ENCODE measurements at regions not wholly inside any gene's neighbourhood (a gene's known extent, or its start where the extent isn't known, plus 50 kb on each side); places are given as distances from the start of the nearest gene placed in this dataset.
A peak's percentile ranks its signal among the peaks of the same experiment; 100 is the strongest.
"Not testable (repeated sequence)": the region's sequence is repeated elsewhere in the genome, so short reads cannot be mapped to it uniquely, and the experiment has no call there.

DNA sequence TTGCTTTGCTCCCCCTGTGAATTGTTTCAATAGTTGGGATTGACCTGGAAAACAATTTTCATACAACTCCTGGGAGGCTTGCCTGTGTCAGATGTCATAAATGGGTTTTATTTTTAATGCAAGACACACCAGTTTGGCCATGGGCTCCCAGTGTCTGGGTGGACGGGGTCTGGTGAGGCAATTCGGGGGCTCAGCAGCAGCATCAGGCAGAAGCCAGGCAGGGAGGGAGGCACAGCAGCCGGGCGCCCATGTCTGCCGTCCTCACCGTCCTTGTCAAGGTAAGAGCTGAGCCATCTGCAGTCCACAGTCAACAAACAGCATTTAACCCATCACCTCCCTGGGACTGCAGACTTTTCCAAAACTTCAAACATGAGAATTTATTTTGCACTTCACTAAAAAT is 150.6 kb downstream of the NPIPB11 start:
- not testable (repeated sequence) for DNase-seq

DNA sequence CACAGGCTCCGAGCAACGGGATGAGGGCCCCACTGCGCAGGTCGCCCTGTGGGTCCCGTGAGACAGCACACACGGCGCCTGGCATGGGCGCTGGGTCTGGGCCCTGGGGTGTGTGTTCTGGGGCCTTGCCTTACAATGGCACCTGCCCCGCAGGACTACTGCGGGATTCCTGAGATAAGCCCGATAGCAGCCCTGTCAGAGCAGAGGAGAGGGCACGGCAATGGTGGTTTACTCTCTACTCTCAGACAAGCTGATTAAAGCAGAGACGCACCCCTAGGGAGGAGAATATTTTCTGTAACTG is 151.1 kb downstream of the NPIPB11 start:
- not testable (repeated sequence) for DNase-seq

DNA sequence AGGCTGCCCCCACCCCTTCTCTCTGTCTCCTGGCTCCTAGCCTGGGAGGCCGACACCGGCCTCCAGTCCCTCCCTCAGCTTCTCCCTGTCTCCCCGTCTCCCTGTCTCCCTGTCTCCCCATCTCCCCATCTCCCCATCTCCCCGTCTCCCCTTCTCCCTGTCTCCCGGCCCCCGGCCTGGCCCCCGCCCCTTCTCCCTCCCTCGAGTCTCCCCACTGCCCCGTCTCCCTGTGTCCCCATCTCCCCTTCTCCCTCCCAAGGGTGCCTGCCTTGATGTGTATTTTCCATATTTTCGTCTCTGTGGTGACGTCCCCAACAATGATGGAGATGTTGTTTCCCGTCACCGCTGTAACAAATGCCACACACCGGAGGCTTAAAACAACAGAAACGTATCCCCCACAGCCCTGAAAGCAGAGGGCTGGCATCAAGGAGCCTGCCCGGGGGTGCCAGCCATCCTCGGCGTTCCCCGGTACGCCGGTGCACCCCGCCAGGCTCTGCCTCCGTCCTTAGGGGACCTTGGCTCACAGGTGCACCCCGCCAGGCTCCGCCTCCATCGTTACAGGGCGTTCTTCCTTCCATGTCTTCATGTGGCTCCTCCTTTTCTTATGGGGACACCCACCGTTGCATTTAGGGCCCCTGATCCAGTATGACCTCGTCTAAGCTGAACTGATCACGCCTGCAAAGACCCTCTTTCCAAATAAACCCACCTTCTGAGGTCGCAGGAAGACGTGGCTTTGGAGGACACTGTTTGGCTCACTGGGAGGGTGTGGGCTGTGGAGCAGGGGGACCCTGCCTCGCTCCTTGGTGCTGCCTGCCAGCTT is 151.6 kb downstream of the NPIPB11 start:
- DNase-seq = no peak

DNA sequence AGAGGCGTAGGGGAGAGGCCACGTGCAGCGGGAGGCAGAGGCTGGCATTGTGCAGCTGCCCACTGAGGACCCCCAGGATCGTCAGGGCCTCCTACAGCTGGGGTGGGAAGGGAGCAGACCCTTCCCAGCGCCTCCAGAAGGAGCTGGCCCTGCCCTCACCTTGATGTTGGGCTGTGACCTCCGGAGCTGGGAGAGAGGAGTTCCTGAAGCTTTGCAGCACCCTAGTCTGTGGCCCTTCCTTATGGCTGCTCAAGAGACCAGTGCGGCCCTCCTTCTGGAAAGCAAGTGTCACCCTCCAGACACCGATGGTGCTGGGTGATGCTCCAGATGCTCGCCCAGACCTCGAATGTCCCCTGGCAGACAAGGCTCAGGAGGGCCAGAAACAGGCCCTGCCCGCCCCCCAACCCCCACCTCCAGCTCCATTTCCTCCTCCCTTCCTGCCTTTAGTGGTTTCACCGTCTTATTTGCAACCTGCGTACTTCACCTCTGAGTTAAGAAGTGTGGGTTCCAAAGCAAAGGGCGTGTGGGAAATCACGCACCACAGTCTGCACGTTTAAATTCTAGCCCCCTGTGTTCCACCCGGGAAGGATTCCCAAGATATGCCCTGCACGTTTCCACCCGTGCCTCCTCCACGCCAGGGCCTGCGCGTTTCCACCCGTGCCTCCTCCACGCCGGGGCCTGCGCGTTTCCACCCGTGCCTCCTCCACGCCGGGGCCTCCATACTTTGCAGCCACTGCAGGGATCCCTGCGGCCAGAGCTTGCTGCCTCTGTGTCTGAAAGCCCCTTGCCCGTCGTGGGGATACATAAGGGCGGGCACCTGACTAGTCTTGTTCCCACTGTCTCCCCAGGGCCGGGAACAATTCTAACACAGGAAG is 152.6 kb downstream of the NPIPB11 start:
- not testable (repeated sequence) for DNase-seq

DNA sequence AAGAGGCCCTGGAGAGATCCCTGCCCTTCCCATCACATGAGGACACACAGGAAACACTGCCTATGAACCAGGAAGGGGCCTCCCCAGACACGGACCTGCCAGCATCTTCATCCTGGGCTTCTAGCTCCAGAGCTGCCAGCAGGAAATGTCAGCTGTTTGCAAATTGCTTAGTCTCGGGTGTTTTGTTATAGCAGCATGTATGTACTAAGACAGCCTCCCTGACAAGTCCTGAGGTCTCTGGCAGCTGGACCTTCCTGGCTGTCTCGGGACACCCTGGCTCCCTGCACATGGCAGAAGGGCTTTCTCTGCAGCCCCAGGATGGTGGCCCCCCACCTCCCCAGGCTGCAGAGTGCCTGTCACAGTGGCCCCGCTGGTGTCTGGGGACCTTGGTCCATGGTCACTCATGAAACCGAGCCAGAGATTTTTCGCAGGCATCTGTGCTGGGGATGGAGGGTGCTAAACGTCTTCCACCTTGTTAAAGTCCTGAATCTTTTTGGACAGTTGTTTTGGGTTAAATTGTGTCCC is 153.4 kb downstream of the NPIPB11 start:
- DNase-seq = not testable (repeated sequence)

DNA sequence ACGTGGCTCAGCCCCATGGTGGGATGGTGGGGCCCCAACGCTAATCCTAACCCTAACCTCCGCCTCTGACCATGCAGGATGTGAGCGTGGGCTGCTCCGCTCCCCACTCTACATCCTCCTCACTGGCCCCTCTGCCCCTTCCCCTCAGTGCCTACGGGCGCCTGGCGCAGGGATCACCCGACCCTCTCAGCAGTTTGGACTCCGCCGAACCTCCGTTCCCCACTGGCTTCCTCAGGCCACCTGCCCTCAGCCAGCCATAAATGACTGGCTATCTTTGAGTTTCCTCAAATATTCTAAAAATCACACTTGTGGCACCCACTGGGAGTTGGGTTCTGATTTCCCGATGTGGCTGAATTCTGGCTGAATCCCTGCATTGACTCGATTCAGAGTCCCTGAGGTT is 154.2 kb downstream of the NPIPB11 start:
- DNase-seq = not testable (repeated sequence)

DNA sequence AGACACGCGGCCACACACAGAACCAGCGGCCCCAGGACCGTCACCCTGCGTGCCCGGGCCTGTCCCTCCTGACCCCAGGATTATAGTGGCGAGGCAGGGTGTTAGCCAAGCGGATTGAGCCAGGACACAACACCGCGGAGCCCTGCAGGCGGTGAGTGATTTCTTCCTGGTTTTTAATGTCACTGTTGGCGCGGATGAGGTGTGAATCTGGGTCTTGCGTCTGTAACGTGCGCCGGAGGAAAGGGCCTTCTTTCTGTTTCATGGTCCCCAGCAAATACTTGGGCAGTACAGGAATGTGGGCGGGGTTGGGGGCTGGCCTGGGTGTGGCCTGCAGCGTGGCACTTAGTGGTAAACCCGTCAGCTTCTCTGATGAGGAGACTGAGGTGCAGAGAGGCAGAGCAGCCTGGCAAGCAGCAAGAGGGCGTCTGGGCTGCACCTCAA is 154.9 kb downstream of the NPIPB11 start:
- peak; percentile 20 for DNase-seq

DNA sequence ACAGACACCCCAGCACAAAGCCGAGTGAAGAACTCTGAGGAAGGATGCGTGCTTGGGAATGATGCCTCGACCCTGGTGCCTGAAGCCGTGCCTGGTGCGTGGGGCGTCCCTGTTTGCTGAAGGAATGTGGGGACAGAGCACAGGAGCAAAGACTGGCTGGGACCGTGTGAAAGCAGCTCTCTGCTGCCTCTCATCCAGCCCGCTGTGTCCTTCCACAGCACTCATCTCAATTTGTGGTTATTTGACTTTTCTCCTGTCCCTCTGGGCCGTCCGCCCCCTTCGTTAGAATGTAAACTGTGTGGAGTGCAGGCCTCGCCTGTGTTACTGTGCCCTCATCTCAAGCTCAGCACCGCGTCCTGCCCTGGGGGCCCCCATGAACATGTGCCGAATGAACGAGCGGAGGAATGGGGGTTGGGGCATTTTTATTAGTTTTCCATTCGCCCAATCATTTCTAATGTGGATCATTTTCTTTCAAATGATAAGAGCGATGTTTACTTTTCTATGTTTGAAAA is 155.5 kb downstream of the NPIPB11 start:
- not testable (repeated sequence) for DNase-seq

DNA sequence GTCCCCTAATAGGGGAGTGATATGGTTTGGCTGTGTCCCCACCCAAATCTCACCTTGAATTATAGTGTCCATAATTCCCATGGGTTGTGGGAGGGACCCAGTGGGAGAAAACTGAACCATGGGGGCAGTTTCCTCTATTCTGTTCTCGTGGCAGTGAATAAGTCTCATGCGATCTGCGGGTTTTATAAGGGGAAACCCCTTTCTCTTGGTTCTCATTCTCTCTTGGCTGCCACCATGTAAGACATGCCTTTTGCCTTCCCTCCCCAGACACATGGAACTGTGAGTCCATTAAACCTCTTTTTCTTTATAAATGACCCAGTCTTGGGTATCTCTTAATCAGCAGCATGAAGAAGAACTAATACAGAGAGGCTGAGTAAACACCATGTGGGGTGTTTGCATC is 156.0 kb downstream of the NPIPB11 start:
- DNase-seq = not testable (repeated sequence)

DNA sequence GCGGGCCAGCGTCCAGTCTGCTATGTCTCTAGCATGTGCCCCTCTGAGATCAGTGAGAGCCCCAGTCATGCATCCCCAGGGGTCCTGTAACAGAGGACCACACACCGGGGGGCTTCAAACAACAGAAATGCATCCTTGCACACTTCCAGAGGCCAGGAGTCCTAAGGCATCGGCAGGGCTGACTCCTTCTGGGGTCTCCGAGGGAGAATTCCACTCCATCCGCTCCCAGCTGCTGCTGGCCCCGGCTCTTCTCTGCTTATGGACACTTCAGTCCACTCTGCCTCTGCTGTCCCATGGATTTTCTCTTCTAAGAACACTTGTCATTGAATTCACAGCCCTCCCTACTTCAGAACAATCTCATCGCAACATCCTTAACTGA is 157.6 kb downstream of the NPIPB11 start:
- DNase-seq = not testable (repeated sequence)

DNA sequence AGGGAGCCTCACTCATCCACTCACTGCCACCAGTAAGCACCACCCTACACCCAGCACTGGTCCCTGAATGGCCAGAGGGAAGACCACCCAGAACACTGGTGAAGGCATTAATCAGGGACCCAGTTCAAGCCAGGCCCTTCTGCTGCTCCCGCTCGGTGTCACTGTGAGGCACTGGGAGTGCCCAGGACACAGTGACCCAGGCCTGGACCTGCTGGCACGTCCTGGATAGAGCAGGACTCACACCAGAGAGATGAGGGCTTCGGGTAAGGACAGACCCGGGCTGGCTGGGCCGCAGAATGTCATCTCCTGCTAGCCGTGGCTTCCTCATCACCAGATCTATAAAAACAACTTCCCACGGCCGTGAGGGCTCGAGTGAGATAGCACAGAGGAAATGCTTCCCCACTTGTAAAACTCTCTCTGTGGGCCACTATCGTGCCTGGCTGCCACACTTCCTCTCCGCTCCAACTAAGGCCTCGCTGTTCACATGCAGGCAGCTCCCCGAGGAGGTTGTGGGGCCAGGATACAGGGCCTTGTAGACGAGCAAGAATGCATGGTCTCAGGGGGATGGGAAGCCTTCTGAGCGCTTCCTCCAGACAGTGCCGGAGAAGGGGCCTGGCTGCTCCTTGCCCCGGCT is 158.1 kb downstream of the NPIPB11 start:
- peak; percentile 28 for DNase-seq

DNA sequence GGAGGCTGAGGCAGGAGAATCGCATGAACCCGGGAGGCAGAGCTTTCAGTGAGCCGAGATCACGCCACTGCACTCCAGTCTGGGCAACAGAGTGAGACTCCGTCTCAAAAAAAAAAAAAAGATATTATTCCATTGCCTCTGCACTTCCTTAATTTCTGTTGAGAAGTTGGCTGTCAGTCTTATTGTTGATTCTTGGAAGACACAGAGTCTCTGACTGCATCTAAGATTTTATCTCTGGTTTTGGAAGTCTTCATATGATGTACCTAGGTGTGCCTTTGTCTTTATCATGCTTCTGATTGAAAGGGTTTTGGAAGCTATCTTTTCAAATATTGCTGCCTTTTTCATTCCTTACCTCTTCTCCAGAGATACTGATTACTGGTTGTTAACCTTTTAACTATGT is 160.4 kb downstream of the NPIPB11 start:
- DNase-seq = not testable (repeated sequence)

DNA sequence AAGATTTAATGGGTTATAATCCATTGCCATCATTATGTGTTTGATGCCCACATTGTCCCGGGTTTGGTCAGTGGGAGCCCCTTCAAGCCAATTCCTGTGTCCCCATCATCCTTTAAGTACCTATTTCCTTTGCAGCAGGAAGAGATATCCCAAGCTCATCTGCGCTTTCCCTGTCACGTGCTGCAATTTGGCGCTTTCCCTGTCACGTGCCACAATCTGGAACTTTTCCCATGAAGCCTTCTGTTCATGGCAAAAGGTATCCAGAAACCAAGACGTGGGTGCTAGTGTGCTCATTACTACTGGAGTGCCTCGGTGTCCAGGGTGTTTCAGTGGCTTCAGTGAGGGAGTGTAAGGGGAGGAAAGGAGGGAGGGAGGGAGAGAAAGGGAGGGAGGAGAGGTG is 168.5 kb downstream of the NPIPB11 start:
- DNase-seq = no peak

DNA sequence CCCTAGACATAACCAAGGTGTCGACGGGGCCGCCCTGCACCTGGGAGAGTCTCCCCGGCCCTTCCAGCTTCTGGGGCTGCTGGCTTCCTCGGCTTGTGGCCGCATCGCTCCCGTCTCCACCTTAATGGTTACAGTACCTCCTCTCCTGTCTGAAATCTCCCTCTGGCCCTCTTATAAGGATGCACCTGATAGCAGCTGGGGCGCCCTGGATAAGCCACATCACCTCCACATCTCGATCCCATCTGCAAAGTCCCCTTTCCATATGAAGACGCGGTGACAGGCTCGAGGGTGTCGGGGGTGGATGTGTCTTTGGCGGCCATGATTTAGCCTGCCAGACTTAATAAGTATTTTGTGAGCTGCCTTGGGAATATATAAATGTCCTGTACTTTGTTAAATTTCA is 169.0 kb downstream of the NPIPB11 start:
- DNase-seq = not testable (repeated sequence)

DNA sequence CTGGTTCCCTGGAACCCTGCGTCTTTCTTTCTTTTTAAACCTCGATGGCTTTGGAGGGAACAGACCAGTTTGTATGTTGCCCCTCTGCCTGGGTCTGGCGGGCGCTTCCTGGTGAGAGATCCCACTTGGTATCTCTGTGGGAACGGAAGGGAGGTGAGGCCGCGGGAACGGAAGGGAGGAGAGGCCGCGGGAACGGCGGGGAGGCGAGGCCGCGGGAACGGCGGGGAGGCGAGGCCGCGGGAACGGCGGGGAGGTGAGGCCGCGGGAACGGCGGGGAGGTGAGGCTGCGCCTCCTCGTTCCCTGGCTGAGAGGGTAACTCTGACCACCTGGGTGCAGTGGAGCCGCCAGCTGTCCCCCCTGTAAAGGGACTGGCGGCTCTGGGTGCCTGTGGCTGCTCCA is 169.5 kb downstream of the NPIPB11 start:
- DNase-seq = not testable (repeated sequence)

DNA sequence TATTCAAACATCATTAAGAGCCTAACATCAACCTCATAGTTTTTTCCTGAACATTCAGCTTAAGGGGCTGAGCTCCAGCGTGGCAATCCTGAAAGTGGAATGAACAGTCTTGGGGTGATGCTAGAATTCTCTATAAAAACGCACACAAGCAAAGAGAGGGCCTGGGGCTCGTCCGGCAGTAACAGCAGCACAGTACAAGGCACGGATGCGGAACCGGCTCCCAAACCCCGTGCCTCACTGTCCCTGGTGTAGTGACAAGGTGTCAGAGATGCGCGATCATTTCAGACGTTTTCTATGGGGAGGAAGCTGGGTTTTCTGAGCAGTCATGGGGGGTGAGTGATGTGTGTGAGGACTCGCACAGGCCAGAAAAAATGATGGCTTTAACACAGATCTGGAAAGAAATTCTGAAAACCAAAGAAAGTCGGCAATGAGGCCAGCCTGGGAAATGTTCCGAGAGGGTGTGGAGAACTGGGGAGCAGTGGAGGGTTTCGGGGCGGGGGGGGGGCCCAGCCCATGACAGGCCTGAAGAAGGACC is 170.6 kb downstream of the NPIPB11 start:
- DNase-seq = not testable (repeated sequence)

DNA sequence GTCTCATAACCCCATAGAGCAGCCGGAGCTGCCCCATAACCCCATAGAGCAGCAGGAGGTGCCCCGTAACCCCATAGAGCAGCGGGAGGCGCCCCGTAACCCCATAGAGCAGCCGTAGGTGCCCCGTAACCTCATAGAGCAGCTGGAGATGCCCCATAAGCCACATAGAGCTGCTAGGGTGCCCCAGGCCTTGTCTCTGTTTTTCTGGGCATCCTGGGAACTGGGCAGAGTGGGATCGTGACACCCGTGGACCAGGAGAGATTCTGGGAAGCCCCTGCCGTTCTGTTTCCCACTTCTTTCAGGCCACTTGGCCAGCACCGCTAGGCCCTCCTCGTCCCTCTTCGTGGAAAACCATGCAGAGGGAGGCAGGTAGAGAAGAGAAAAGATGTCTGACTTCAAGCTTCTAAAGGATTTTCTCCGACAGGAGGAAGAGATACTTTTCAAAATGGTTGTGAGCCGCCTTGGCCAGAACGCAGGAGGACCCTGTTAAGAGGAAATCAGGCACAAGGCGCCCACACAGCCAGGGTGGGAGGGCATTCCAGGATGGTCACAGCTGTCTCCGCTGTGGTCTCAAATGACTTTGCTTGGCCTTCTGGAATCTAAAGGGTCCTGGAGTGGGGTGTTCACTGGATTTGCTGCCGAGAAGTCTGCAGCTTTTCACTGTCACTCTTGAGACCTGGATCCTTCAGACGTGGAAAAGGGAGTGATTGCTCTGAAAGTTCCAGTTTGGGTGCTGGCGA is 171.8 kb downstream of the NPIPB11 start:
- not testable (repeated sequence) for DNase-seq

DNA sequence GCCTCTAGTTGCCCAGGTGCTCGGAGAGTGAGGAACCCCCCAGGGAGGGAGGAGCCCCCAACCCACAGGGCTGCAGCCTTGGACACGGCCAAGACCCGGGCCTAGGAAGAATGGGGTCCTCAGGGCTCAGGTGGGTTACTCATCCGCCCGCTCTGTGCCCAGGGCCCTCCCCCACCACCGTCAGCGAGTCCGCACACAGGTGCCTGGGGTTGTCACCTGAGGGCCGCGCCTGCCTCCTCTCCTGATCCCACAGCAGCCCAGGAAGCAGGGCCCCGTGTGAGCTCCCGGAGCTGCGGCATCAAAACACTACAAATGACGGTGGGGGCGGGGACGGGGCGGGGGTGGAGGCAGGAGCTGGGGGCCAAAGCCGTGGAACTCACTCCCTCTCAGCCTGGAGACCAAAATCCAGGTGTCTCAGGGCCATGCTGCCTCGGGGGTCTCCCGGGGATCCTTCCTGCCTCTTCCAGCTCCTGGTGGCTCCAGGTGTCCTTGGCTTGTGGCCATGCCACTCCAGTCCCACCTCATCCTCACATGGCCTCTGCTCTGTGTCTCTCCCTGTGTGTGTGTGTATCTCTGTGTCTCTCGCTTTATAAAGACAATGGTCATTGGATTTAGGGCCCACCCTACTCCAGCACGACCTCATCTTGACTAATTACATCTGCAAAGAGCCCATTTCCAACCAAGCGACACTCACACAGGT is 172.7 kb downstream of the NPIPB11 start:
- not testable (repeated sequence) for DNase-seq

DNA sequence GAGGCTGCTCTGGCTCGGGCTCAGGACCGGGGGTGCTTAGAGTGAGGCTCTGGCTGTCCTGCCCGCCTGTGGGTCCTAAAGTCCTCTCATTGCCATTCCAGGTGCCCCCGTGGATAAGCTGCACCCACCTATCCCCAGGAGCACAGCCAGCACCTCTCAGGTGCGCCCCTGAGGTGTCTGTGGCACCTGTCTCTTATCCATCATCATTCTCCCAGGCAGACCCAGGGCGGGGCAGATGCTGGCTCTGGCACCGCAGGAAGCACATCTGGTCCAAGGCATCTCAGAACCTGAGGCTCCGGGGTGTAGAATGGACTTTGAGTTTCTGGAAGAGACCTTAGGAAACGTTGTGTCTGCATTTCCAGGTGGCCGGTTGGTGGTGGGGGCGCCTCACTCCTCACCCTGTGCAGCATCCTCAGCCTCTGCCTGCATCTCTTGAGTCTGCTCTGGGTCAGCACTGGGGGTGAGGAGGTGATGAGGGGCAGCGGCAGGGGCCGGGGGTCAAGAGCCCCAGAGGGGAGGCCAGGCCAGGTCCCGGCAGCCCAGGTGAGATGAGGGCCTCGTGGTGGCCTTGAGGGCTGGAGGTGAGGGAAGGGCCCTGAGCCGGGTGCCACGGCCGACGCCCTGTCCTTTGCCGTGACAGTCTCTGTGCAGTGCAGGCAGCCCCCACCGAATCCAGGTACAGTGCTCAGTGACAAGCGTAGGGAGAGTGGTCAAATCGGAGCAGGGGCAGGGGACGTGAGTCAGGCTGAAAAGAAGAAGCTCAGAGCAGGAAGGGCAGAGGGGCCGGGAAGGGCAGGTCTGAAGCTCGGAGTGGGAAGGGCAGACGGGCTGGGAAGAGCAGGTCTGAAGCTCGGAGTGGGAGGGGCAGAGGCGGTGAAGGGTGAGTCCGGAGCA is 173.5 kb downstream of the NPIPB11 start:
- no peak for DNase-seq

DNA sequence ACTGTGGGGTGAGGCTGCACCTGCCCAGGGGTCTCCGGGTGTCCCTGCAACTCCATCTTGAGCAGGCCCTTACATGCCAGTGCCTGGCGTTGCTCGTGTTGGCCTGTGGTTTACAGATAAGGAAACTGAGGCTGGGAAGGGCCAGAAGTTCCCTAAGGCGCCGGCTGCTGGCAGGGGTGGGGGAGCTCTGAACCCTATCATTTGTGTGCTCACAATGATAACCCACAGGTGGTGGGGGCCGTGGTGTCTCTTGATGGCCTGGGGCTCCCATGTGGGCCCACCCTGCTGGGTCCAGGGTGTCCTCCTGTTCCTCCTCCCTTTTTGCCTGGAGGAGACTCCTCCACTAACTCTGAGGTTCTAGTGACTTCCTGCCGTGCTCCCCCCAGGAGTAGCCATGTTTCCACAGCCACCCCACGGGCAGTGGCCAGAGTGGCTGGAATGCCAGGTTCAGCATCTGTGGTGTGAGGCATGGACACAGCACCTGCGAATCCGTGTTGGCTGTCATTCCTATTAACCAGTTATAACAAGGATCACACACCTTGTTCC is 174.3 kb downstream of the NPIPB11 start:
- DNase-seq = not testable (repeated sequence)
